AG04450 (cell line): ENCODE measurements at regions not wholly inside any gene's neighbourhood (a gene's known extent, or its start where the extent isn't known, plus 50 kb on each side); places are given as distances from the start of the nearest gene placed in this dataset.

Source experiments
- CTCF ChIA-PET: fragments of 300-600, 350-600 bp; formaldehyde crosslinking; extraction: SDS; loops from one replicate; lab custom pipeline; 2022; ENCODE audit warnings: antibody characterized with exemption, inconsistent platforms; lab: Charles Lee
- POLR2A ChIA-PET: fragments of 350-600 bp; formaldehyde crosslinking; extraction: SDS; loops from one replicate; lab custom pipeline; 2021; ENCODE audit warnings: antibody characterized with exemption, inconsistent platforms; lab: Yijun Ruan, JAX
- DNase-seq: peaks from one replicate; pipeline ENCODE4 v3.0.0-alpha.2; 2011; ENCODE audit warnings: low read depth, low spot score
- H3K27ac ChIP-seq: one replicate; pipeline ENCODE4 v1.5.1; 2012; ENCODE audit warnings: low read depth, low read length, control low read depth
- H3K27me3 ChIP-seq: one replicate; pipeline ENCODE4 v1.6.0; 2012; ENCODE audit warnings: low read length; ENCODE audit not compliant: control insufficient read depth, insufficient read depth
- H3K4me3 ChIP-seq: 2 replicates; pipeline ENCODE4 v1.5.1; 2011; ENCODE audit warnings: mild to moderate bottlenecking, low read depth, low read length, control low read depth
- H3K9me3 ChIP-seq: 2 replicates; pipeline ENCODE4 v1.5.1; 2012; ENCODE audit warnings: low read length; ENCODE audit not compliant: control insufficient read depth, insufficient read depth
- CTCF ChIP-seq: IDR thresholded peaks from 2 replicates; pipeline ENCODE4 v1.5.1; 2011; ENCODE audit warnings: low read depth, low read length, control low read depth, inconsistent platforms

GRCh38 chr3:72159487-72159886, 374.5 kb upstream of the PROK2 start:
- H3K27ac ChIP-seq, result no peak overlapping the region
- CTCF ChIA-PET, result no interaction called here
- no peak overlapping the region for H3K4me3 ChIP-seq
- H3K27me3 ChIP-seq, result peaks cover 20% of the 10 kb centered on the region
- no peak for TF ChIP-seq CTCF
- peaks cover 3% of the 10 kb centered on the region; the same call in 1 of the 2 replicates for H3K9me3 ChIP-seq
- DNase-seq, result no peak
- POLR2A ChIA-PET, result interaction anchor here (0.7 kb wide), 1 partner anchor 461 kb away, joined by 3 read pairs; no protein-coding TSS in a partner anchor

- Histone ChIP-seq H3K9me3 (peaks cover 6% of the 10 kb centered on the region; the same call in 1 of the 2 replicates), H3K27me3 (peaks cover 20% of the 10 kb centered on the region), H3K27ac (no peak overlapping the region), H3K4me3 (no peak overlapping the region)
- CTCF ChIA-PET, result no interaction called here
- TF ChIP-seq CTCF, result no peak
- DNase-seq, result no peak
- POLR2A ChIA-PET, result no interaction called here
These were observed 373.8 kb upstream of the PROK2 start for GRCh38 chr3:72158639-72159326.

- DNase-seq, result no peak
- H3K27me3 ChIP-seq, result peaks cover 20% of the 10 kb centered on the region
- ChIA-PET POLR2A (no interaction called here), CTCF (no interaction called here)
- H3K27ac ChIP-seq, result no peak overlapping the region
- peaks cover 6% of the 10 kb centered on the region; the same call in 1 of the 2 replicates for H3K9me3 ChIP-seq
- TF ChIP-seq CTCF, result no peak
- no peak overlapping the region for H3K4me3 ChIP-seq
These were observed 373.0 kb upstream of the PROK2 start for GRCh38 chr3:72157748-72158638.

- Histone ChIP-seq H3K4me3 (no peak overlapping the region), H3K27ac (peak overlapping the region; percentile 73), H3K27me3 (peaks cover 16% of the 10 kb centered on the region), H3K9me3 (peaks cover 6% of the 10 kb centered on the region; the same call in 1 of the 2 replicates)
- CTCF ChIA-PET, result no interaction called here
- peak; percentile 88 for DNase-seq
- no peak for TF ChIP-seq CTCF
- POLR2A ChIA-PET, result interaction anchor here (0.7 kb wide), 1 partner anchor 120 kb away, joined by 3 read pairs; no protein-coding TSS in a partner anchor
These were observed 370.6 kb upstream of the PROK2 start for GRCh38 chr3:72155391-72156064.
